HG03442 (cell line): ENCODE measurements at regions not wholly inside any gene's neighbourhood (a gene's known extent, or its start where the extent isn't known, plus 50 kb on each side); places are given as distances from the start of the nearest gene placed in this dataset.

ENCODE experiments used
- ATAC-seq: cut with Tn5 transposase; IDR thresholded peaks from one replicate; pipeline ENCODE4 v1.9.1; 2021; ENCODE audit warnings: mild to moderate bottlenecking, moderate library complexity; ENCODE audit not compliant: unreplicated experiment

DNA sequence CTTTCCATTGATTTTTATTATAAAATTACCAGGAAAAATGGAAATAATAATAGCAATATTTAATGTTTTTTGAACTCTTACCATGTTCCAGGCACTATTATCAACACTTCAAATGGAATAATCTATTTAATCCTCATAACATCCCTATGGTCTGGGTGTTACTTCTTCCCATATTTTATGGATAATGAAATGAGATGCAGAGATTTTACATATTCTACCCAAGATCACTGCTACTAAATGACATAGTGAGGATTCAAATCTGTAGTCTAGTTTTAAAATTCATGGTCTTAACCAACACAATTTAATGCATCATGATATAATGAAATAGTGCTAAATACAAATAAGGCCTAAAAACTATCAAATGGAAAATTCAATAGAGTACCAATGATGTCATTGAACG lies 70.4 kb upstream of the COL3A1 start:
- no peak for ATAC-seq

GRCh38 chr2:188909036-188909435 lies 65.1 kb upstream of the COL3A1 start:
- ATAC-seq, result no peak

DNA sequence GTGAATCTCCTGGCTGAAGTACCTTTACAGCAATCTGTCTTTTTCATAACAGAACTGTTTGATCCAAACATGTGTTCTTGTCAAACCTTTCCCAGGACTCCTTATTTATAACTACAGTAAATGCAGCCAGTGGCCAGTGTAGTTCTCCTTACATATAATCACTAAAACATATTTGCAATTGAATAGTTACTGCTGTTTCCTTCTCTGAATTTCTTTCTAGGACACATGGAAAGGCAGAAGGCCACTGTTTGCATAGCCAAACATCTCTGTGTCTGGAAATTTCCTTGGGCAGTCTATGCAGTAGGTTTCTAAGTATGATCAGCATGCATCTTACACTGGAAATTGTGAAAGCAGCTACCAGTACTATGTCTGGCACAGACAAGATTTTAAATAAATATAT lies 57.4 kb upstream of the COL3A1 start:
- ATAC-seq, result no peak

DNA sequence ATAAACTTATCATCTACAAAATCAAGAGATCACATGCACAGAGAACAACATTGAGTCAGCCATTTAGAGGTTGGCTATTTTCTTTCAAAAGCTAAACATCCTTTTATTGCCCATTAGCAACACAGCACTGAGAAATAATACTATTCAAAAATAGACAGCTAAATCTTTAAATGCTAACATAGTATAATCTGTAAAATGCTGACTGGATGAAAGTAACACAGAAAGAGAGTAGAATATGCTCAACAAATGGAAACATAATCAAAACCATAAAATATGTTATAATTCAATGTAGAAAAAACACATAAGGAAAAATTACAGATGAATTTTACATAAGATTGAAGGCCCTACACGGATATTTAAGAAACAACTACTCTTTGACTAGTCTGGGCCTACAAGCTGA lies 56.5 kb upstream of the COL3A1 start:
- no peak for ATAC-seq

GRCh38 chr2:188919824-188920223 lies 54.3 kb upstream of the COL3A1 start:
- ATAC-seq, result peak; percentile 59

DNA sequence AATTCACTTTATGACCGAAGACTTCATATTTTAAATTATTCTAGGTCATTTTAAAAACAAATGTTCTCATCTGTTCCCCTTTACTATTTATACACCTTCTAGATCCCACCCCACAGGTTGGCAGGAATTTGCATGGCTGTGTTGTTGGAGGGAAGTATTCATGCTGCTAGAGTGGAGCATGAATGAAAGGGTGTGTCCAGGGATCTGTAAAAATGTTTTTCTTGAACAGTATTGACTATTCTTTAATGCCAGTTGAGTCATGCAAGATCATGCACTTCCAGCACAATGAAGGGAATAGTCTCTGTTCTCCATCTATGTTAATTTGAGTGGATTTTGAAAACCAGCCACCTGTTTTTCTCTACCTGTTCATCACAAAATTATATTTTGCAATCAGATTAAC lies 52.0 kb upstream of the COL3A1 start:
- ATAC-seq, result no peak
